ENCODE measurements at regions not wholly inside any gene's neighbourhood (a gene's known extent, or its start where the extent isn't known, plus 50 kb on each side); places are given as distances from the start of the nearest gene placed in this dataset.

DNA sequence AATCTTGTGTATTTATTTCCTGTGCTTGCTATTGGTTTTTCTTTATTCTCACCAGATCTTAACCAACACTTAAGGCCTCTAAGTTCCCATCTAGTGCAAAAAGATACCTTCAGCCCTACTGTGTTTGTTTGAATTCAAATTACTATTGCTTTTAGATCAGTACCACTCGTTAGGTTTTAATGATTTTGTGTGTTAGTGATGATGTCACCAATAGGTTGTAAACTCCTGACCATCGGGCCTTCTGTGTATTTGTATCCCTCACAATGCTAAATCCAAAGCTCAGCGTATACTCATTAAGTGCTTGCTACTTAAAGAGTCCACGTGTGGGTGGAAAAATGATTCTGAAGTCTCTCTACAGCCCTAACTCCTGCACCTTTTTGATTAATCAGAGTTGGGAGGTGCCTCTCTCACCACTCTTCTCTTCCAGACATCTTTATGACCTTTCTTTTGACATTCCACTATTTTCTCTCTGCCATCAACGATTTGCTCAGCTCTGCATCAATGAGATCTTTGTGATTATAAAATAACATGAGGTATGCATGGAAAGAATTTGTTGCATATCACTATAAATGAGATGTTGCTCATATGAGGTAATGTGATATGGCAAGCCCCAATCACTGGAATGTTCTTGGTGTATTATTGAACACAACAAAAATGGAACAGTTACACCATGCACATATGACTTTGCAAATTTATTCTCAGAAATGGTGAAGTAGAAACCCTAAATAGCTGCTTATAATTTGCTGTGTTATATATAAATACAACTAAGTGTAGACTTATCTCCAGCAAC is 55.1 kb upstream of the LAMA2 start:
- no peak for DNase-seq (ENCODE audit: low spot score)

GRCh38 chr6:128826606-128827005 is 56.3 kb upstream of the LAMA2 start:
- DNase-seq (ENCODE audit: low spot score), result peak; percentile 20

DNA sequence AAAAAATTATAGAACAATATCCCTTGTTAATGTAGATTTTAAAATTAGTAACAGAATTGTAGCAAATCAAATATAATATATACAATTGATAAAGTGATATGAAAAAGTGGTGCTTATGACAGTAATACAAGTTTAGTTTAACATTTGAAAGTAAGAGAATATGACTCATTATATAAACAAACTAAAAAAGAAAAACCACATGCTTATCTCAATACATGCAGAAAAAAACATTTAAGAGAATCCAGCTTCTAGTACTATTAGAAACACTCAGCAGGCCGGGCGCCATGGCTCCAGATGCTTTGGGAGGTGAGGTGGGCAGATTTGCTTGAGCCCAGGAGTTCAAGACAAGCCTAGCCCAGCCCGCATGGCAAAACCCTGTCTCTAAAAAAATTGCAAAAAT is 60.7 kb upstream of the LAMA2 start:
- no peak for DNase-seq (ENCODE audit: low spot score)

DNA sequence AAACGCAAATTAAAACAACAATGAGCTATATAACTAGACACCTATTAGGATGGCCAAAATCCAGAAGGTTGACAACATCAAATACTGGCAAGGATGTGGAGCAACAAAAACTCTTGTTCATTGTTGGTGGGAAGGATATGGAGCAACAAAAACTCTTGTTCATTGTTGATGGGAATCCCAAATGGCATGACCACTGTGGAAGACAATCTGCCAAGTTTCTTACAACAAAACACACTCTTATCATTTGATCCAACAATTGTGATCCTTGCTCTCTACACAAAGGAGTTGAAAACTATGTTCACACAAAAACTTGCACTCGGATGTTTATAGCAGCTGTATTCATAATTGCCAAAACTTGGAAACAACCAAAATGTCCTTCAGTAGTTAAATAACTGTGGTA is 61.8 kb upstream of the LAMA2 start:
- peak; percentile 63 for DNase-seq (ENCODE audit: low spot score)

- DNase-seq (ENCODE audit: low spot score), result no peak
These were observed 74.1 kb upstream of the LAMA2 start for GRCh38 chr6:128808856-128809255.

DNA sequence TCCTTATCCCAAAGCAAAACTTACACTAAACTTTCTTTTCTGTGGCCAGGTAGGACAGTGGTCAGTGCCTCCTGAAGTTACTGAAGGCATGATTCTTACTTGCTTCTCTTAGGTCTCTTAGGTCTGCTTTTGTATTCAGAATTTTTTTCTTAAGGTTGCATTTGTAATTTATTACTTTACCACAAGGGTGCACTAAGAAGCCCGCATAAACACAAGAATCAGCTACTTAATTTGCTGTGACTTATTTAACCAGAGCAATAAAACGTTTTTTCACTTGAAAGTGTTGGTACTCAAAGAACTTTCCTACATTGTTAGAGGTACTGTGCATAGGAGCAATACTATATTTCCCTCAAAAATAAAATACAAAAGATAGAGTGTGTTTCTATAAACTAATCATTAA is 75.4 kb upstream of the LAMA2 start:
- DNase-seq (ENCODE audit: low spot score), result peak; percentile 22

- no peak for DNase-seq (ENCODE audit: low spot score)
These were observed 76.7 kb upstream of the LAMA2 start for GRCh38 chr6:128806261-128806660.

DNA sequence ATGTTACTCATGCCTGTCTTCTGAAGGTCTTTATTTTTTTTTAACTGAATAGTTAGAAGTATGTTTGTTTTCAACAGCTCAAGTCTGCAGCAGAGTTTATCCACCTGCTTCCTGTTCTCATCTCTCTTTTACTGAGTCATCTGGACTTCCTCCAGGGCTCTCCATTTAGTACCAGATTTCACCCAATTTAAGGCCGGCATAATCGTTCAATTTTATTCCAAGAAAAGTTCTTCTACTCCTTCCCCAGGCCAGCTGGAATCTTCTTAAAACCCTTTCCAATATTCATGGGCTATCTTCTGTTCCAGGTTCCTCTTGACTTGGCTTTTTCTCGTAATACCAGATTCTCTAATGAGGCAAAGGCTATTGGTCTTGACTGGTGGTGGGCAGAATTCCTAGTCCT is 79.0 kb upstream of the LAMA2 start:
- no peak for DNase-seq (ENCODE audit: low spot score)

- no peak for DNase-seq (ENCODE audit: low spot score)
These were observed 81.3 kb upstream of the LAMA2 start for GRCh38 chr6:128801621-128802020.

- DNase-seq (ENCODE audit: low spot score), result no peak
These were observed 98.7 kb upstream of the LAMA2 start for GRCh38 chr6:128784266-128784665.

- no peak for DNase-seq (ENCODE audit: low spot score)
These were observed 114.8 kb upstream of the LAMA2 start for GRCh38 chr6:128768187-128768586.

- no peak for DNase-seq (ENCODE audit: low spot score)
These were observed 115.2 kb upstream of the LAMA2 start for GRCh38 chr6:128767705-128768104.

- DNase-seq (ENCODE audit: low spot score), result no peak
These were observed 115.8 kb upstream of the LAMA2 start for GRCh38 chr6:128767150-128767549.

DNA sequence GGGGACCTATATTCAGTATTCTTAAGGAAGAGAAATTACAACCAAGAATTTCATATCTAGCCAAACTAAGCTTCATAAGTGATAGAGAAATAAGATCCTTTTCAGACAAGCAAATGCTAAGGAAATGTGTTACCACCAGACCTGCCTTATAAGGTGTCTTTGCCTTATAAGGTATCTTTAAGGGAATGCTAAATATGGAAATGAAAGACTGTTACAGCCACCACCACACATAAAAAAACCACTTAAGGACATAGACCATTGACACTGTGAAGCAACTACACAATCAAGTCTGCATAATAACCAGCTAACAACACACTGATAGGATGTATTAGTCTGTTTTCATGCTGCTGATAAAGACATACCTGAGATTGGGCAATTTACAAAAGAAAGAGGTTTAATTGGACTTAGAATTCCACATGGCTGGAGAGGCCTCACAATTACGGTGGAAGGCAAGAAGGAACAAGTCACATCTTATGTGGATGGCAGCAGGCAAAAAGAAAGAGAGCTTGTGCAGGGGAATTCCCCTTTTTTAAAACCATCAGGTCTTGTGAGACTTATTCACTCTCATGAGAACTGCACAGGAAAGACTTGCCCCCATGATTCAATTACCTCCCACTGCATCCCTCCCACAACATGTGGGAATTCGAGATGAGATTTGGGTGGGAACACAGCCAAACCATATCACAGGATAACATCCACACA is 119.2 kb upstream of the LAMA2 start:
- no peak for DNase-seq (ENCODE audit: low spot score)

- DNase-seq (ENCODE audit: low spot score), result no peak
These were observed 123.0 kb upstream of the LAMA2 start for GRCh38 chr6:128759901-128760300.

GRCh38 chr6:128759447-128759846 is 123.5 kb upstream of the LAMA2 start:
- no peak for DNase-seq (ENCODE audit: low spot score)

GRCh38 chr6:128757961-128758360 is 125.0 kb upstream of the LAMA2 start:
- DNase-seq (ENCODE audit: low spot score), result no peak

DNA sequence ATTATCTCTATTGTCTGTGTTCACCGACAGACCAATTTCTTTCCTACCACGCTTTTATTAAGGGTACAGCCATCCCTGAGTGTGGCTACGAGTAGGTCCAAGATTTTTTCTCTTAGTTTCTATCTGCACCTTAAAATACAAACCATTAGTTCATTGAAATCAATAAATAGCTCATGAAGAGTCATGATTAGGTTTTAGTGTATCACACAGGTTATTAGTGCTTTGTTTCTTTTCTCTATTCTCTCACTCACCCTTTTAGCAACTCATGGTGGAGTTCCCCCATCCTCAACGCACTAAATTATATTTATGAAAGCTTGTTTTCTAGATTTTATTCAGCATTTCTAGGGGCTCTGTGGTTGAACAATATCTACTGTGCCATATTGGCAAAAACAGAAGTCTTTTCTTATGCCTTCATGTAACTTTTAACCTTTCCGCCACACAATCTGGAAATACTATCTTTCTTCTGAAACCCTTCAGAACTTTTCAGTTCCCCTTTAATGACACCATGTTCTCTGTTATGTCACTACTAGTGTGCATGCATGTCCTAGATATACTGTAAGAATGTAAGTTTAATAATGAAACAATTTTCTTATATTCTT is 128.2 kb upstream of the LAMA2 start:
- DNase-seq (ENCODE audit: low spot score), result no peak

- DNase-seq (ENCODE audit: low spot score), result peak; percentile 40
These were observed 138.8 kb upstream of the LAMA2 start for GRCh38 chr6:128743974-128744765.

GRCh38 chr6:128742900-128743299 is 140.0 kb upstream of the LAMA2 start:
- no peak for DNase-seq (ENCODE audit: low spot score)

GRCh38 chr6:128740951-128741350 is 142.0 kb upstream of the LAMA2 start:
- DNase-seq (ENCODE audit: low spot score), result no peak

DNA sequence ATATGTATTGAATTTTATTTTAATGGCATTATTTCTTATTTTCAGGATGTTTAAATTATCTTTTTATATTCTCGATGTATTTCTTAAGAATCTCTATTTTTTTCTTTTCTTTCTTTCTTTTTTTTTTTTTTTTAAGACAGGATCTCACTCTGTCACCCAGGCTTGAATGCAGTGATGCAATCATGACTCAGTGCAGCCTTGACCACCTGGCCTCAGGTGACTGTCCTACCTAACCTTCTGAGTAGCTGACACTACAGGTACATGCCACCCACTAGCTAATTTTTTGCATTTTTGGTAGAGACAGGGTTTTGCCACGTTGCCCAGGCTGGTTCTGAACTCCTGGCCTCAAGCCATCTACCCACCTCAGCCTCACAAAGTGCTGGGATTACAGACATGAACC is 143.8 kb upstream of the LAMA2 start:
- no peak for DNase-seq (ENCODE audit: low spot score)

Data from putamen (tissue), 1 donor.